RWPE2 (cell line): ENCODE measurements at regions not wholly inside any gene's neighbourhood (a gene's known extent, or its start where the extent isn't known, plus 50 kb on each side); places are given as distances from the start of the nearest gene placed in this dataset.

Experiments used
- ATAC-seq: fragments of 200-7000 bp; cut with Tn5 transposase; 3 replicates; pipeline ENCODE4 v1.9.1; 2021; ENCODE audit warnings: low read depth
- DNase-seq: peaks from one replicate; pipeline ENCODE4 v3.0.0-alpha.2; 2020; ENCODE audit warnings: low spot score
- H3K27ac ChIP-seq: fragments of 450-650 bp; 2 replicates; pipeline ENCODE4 v1.5.1; 2017; ENCODE audit warnings: mild to moderate bottlenecking; ENCODE audit not compliant: poor library complexity, severe bottlenecking
- H3K27me3 ChIP-seq: fragments of 250-450 bp; sonication (Bioruptor Pico); 2 replicates; pipeline ENCODE4 v1.5.1; 2021; ENCODE audit warnings: mild to moderate bottlenecking, moderate library complexity; ENCODE audit not compliant: insufficient read depth, poor library complexity, severe bottlenecking
- H3K36me3 ChIP-seq: fragments of 250-450 bp; sonication (Bioruptor Pico); 2 replicates; pipeline ENCODE4 v1.5.1; 2020; ENCODE audit warnings: low read depth, mild to moderate bottlenecking, moderate library complexity
- H3K4me1 ChIP-seq: fragments of 250-450 bp; sonication (Bioruptor Pico); 2 replicates; pipeline ENCODE4 v1.5.1; 2021; ENCODE audit warnings: mild to moderate bottlenecking, moderate library complexity; ENCODE audit not compliant: insufficient read depth, poor library complexity, severe bottlenecking
- H3K4me3 ChIP-seq: fragments of 250-450 bp; sonication (Bioruptor Pico); 2 replicates; pipeline ENCODE4 v1.5.1; 2021; ENCODE audit warnings: mild to moderate bottlenecking, moderate library complexity; ENCODE audit not compliant: severe bottlenecking
- H3K9me3 ChIP-seq: fragments of 250-450 bp; sonication (Bioruptor Pico); 2 replicates; pipeline ENCODE4 v1.5.1; 2021; ENCODE audit warnings: mild to moderate bottlenecking, moderate library complexity; ENCODE audit not compliant: severe bottlenecking
- CTCF ChIP-seq: fragments of 450-650 bp; IDR thresholded peaks from one replicate; pipeline ENCODE4 v1.5.1; 2017; ENCODE audit warnings: mild to moderate bottlenecking, moderate library complexity; ENCODE audit not compliant: poor library complexity, severe bottlenecking

DNA sequence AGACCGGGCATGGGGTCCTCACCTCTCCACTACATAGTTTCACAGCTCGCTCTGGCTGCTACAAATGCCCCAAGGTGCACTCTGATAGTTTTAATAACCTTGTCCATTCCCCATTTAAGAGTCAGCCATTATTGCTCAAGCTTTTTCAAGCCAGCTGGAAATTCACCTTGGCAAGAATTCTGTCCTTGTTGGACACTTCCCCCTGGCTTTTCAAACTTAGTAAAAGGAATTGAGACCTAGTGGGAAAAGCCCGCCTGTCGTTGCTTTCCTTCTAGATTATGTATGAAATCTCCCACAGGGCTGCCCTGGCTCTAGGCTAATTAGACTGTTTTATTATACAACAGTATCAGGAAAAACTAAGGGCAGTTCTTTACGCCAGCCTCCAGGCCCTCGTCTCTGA, 293.7 kb upstream of the GADL1 start:
- no peak for TF ChIP-seq CTCF
- no peak for ATAC-seq
- Histone ChIP-seq H3K4me1 (no peaks in the 10 kb centered on the region), H3K4me3 (no peak overlapping the region), H3K27me3 (no peaks in the 10 kb centered on the region), H3K27ac (no peak overlapping the region), H3K9me3 (no peaks in the 10 kb centered on the region), H3K36me3 (no peaks in the 10 kb centered on the region)
- DNase-seq: no peak

DNA sequence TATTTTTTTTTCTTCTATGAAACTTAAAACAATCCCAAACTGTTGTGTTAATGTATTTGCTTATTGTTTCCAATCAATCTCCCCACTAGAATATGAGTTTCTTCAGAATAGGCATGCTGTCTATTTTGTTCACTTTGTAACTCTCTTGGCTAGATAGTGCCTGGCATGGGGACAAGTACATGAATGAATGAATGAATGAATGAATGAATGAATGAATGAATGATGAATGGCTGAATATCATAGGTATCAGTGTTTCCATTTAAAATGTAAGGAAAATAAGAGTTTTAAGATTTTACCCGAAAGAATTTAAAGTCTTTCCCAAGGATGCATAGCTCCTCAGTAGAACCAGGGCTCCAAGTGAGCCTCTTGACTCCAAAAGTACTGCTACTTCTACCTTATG, 294.9 kb upstream of the GADL1 start:
- Histone ChIP-seq H3K4me1 (no peaks in the 10 kb centered on the region), H3K4me3 (no peak overlapping the region), H3K27me3 (no peaks in the 10 kb centered on the region), H3K9me3 (no peaks in the 10 kb centered on the region), H3K36me3 (no peaks in the 10 kb centered on the region), H3K27ac (no peak overlapping the region)
- DNase-seq: no peak
- ATAC-seq: no peak
- no peak for TF ChIP-seq CTCF

DNA sequence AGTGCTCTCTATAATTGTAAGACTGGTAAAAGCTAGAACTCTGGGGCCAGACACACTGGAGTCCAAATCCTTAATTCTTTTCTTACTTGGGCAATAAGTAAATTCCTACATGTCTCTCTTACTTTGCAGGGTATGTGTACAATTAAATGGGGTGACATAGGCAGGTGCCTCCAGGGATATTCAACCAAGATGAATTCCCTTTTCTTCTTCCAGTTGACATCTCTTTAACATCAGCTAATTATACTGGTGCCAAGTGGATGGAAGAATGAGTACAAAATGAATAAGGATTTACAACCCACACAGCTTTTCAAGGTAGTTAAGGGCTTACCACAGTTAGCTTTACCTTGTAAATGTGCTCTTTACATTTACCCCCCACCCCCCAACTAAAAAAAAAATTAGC, 295.5 kb upstream of the GADL1 start:
- H3K4me3 ChIP-seq: no peak overlapping the region
- H3K36me3 ChIP-seq: no peaks in the 10 kb centered on the region
- no peak overlapping the region for H3K27ac ChIP-seq
- H3K4me1 ChIP-seq: no peaks in the 10 kb centered on the region
- no peak for DNase-seq
- no peaks in the 10 kb centered on the region for H3K9me3 ChIP-seq
- ATAC-seq: no peak
- no peak for TF ChIP-seq CTCF
- H3K27me3 ChIP-seq: no peaks in the 10 kb centered on the region

DNA sequence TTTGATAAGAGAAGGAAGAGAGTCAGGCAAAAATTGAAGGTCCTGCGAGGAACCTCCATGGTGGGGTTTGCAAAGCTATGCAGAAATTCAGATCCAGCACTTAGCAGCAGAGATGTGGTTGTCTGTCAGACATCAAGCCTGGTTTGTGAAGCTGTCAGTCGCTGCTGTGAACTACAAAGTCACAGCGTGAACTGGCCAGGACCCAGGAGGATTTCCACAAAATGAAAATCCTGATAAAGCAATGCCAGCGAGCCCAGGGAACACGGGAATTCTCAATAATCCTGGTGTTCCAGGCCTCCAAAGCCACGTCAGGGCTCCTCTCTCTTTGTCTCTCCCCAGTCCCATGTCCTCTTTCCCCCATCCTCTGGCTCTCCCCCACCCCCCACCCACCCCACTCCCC, 296.9 kb upstream of the GADL1 start:
- Histone ChIP-seq H3K27me3 (no peaks in the 10 kb centered on the region), H3K36me3 (no peaks in the 10 kb centered on the region), H3K4me1 (peaks cover under 1% of the 10 kb centered on the region), H3K9me3 (no peaks in the 10 kb centered on the region), H3K27ac (no peak overlapping the region), H3K4me3 (no peak overlapping the region)
- TF ChIP-seq CTCF: no peak
- no peak for ATAC-seq
- no peak for DNase-seq

GRCh38 chr3:31193429-31193828, 299.0 kb upstream of the GADL1 start:
- Histone ChIP-seq H3K4me3 (no peak overlapping the region), H3K36me3 (no peaks in the 10 kb centered on the region), H3K27me3 (no peaks in the 10 kb centered on the region), H3K9me3 (no peaks in the 10 kb centered on the region), H3K27ac (no peak overlapping the region), H3K4me1 (peaks cover 9% of the 10 kb centered on the region)
- DNase-seq (no peak), ATAC-seq (no peak)
- TF ChIP-seq CTCF: no peak
